ENCODE measurements at regions not wholly inside any gene's neighbourhood (a gene's known extent, or its start where the extent isn't known, plus 50 kb on each side); places are given as distances from the start of the nearest gene placed in this dataset.

DNA sequence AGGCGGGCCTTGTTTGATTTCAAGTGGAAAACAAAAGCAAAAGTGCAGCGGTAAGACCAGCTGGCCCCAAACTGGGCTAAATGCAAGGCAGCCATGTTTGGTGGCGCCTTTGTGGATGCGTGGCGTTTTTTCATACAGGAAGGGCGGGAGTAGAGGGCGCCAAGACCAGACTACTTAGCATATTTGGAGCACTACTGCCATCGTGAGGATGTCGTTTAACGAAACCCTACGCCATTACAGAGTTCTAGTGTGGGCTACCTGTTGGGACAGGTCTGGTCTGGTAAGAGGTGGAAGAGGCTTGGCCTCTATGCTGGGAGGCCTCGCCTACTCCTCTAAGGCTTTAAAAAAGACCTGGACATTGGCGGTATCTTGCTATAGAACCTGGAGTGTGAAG is 230.7 kb upstream of the STK26 start:
- DNase-seq (peak; percentile 16 to 20), ATAC-seq (peak; percentile 16 to 98 (median 69))
- intact Hi-C loops (cut with DNase I): loop anchor here in 2 of 10 donors (2.0 kb wide), 2 partner anchors 20 to 30 kb away; no protein-coding TSS in a partner anchor
- Histone ChIP-seq H3K27ac (peak overlapping the region in 4 of 10 donors; percentile 55 to 86 (median 78)), H3K27me3 (peaks cover 0 to 56% (median 0%) of the 10 kb centered on the region in 7 donors), H3K9me3 (no peaks in the 10 kb centered on the region), H3K4me3 (peak overlapping the region in 5 of 10 donors; percentile 18 to 53 (median 35)), H3K4me1 (peaks cover 0 to 6% (median 0%) of the 10 kb centered on the region in 9 donors), H3K36me3 (no peaks in the 10 kb centered on the region)
- TF ChIP-seq, protein P1, sequence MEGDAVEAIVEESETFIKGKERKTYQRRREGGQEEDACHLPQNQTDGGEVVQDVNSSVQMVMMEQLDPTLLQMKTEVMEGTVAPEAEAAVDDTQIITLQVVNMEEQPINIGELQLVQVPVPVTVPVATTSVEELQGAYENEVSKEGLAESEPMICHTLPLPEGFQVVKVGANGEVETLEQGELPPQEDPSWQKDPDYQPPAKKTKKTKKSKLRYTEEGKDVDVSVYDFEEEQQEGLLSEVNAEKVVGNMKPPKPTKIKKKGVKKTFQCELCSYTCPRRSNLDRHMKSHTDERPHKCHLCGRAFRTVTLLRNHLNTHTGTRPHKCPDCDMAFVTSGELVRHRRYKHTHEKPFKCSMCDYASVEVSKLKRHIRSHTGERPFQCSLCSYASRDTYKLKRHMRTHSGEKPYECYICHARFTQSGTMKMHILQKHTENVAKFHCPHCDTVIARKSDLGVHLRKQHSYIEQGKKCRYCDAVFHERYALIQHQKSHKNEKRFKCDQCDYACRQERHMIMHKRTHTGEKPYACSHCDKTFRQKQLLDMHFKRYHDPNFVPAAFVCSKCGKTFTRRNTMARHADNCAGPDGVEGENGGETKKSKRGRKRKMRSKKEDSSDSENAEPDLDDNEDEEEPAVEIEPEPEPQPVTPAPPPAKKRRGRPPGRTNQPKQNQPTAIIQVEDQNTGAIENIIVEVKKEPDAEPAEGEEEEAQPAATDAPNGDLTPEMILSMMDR (IDR thresholded peaks at IDR 0.05): peak in 2 of 9 donors; percentile 46 to 54
- WGBS, 2 donors: 86 to 95% methylated on average over 13 of the region's 13 CpGs

DNA sequence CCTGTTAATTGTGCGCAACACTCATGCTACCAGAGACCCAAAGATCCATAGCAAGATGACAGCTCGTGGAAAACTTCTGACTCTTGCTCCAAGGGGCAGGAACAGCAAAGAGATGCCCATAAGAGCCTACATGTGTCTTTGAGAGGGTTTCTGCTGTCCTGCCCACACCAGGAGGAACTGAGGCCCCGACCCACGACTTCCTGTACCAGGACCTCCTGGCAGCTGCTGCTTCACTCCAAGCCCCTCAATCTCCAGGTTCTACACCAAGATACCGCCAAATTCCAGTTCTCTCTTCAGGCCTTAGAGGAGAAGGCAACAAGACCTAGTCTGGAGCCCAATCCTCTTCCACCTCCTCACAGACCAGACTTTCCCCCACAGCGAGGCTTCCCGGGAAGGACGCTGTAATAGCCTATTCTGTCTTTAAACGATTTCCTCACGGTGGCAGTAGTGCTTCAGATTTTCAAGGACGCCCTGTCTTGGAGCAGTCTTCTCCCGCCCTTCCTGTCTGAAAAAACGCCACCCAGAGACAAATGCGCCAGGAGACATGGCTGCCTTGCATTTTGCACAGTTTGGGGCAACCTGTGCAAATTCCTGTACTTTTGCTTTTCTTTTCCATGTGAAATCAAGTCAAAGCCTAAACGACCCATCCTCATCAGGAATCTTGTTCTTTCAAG is 230.2 kb upstream of the STK26 start:
- peak overlapping the region in 9 of 10 donors; percentile 19 to 53 (median 30) for H3K4me3 ChIP-seq
- DNase-seq (peak; percentile 17 to 61), ATAC-seq (peak; percentile 55 to 98 (median 84))
- H3K9me3 ChIP-seq: no peaks in the 10 kb centered on the region
- intact Hi-C loops (cut with DNase I): loop anchor here in 2 of 10 donors (1.0 to 2.0 kb wide), 3 partner anchors 10 to 30 kb away; no protein-coding TSS in a partner anchor
- H3K27ac ChIP-seq: peak overlapping the region in 8 of 10 donors; percentile 19 to 86 (median 56)
- H3K27me3 ChIP-seq: peaks cover 0 to 60% (median 0%) of the 10 kb centered on the region in 7 donors
- TF ChIP-seq, protein P1 (IDR thresholded peaks at IDR 0.05): peak in 5 of 9 donors; percentile 16 to 57 (median 36)
- H3K4me1 ChIP-seq: peaks cover 0 to 6% (median 0%) of the 10 kb centered on the region in 9 donors
- WGBS, 2 donors: 71 to 77% methylated on average over 15 of the region's 15 CpGs
- no peaks in the 10 kb centered on the region for H3K36me3 ChIP-seq

DNA sequence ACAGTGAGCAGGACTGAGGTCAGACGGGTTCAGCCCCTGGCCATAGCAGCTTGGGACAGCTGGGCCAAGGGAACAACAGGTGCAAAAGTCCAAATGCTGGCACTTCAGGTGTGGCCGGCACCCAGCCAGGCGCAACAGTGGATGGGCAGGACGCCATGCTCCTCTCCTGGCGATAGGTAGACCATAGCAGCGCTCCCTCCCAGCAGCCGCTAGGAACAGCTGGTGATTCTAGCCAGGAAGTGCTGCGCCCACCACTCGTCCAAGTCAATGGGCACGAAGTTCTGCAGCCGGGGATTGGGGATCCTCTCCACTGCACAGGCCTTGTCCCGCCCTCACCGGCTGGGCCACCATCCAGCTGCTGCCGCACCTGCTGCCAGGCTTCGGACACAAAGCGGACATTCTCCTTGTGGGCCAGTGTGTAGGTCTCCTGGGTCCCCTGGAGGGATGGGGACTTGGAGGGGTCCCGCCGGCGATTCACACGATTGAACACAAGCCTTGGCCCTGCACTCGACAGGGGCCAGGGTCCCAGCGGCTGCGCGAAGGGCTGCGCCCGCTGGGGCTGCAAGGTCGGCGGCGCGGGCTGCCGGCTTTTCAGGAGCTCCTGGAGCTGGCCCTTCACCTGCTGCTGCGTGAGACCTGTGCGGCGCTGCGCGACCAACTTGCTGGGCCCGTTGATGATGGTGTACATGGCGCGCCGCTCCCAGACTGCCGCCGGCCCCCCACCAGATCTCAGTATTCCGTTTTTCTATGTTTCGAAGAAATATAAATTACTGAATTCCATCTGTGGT is 227.5 kb upstream of the STK26 start:
- DNase-seq: no peak
- TF ChIP-seq, protein P1 (IDR thresholded peaks at IDR 0.05): no peak
- no peak overlapping the region for H3K27ac ChIP-seq
- H3K36me3 ChIP-seq: no peaks in the 10 kb centered on the region
- H3K9me3 ChIP-seq: no peaks in the 10 kb centered on the region
- peaks cover 0 to 6% (median 0%) of the 10 kb centered on the region in 9 donors for H3K4me1 ChIP-seq
- no peak overlapping the region for H3K4me3 ChIP-seq
- H3K27me3 ChIP-seq: peaks cover 0 to 60% (median 0%) of the 10 kb centered on the region in 7 donors
- no peak for ATAC-seq
- intact Hi-C loops (cut with DNase I): no loop called here
- 98% methylated on average over 36 to 44 of the region's 44 CpGs for WGBS, 2 donors

DNA sequence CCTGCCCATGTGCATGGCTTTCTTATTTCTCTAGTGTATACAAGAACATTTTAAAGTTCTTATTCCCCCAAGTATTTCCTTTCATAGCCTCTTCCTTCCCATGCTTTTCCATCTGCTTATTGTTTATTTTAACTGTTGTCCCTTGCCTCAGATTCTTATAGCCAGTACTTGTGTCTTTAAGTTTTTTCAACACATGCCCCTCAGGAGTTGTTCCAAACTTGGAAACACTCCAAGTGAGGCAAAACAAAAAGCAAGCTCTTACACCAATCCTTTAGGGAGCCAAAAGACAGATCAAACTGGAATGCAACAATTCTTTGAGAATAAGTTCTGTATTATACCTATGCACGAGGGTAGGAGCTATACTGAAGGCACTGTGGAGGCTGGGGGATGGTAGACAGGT is 222.0 kb upstream of the STK26 start:
- H3K27ac ChIP-seq: no peak overlapping the region
- H3K9me3 ChIP-seq: no peaks in the 10 kb centered on the region
- no peak for DNase-seq
- H3K27me3 ChIP-seq: peaks cover 0 to 42% (median 0%) of the 10 kb centered on the region in 7 donors
- 46 to 50% methylated on average over 1 of the region's 1 CpG for WGBS, 2 donors
- no peak overlapping the region for H3K4me3 ChIP-seq
- no peak for ATAC-seq
- no peaks in the 10 kb centered on the region for H3K36me3 ChIP-seq
- TF ChIP-seq, protein P1 (IDR thresholded peaks at IDR 0.05): no peak
- intact Hi-C loops (cut with DNase I): no loop called here
- peaks cover 0 to 12% (median 0%) of the 10 kb centered on the region in 9 donors for H3K4me1 ChIP-seq
